Keratinocyte (primary cell): ENCODE measurements at regions not wholly inside any gene's neighbourhood (a gene's known extent, or its start where the extent isn't known, plus 50 kb on each side); places are given as distances from the start of the nearest gene placed in this dataset.

Experiments used
- EZH2 ChIP-seq: IDR thresholded peaks from one replicate; pipeline ENCODE4 v1.6.1; 2012; ENCODE audit warnings: inconsistent platforms, mild to moderate bottlenecking, low read length, moderate library complexity
- TF ChIP-seq, protein P1 (sequence below), 3 experiments: IDR thresholded peaks in 1 of 3; conservative IDR thresholded peaks in 1 of 3; optimal IDR thresholded peaks in 1 of 3; 2 replicates in 2 of 3; 3 replicates in 1 of 3; pipeline versions ENCODE3 to v1.5.1; 2011; ENCODE audit warnings: low read length in 3 of 3, mild to moderate bottlenecking in 3 of 3, moderate library complexity in 2 of 3, control low read depth in 1 of 3, inconsistent platforms in 1 of 3; ENCODE audit not compliant: insufficient read depth in 2 of 3; ENCODE audit errors: extremely low read depth in 1 of 3

DNA sequence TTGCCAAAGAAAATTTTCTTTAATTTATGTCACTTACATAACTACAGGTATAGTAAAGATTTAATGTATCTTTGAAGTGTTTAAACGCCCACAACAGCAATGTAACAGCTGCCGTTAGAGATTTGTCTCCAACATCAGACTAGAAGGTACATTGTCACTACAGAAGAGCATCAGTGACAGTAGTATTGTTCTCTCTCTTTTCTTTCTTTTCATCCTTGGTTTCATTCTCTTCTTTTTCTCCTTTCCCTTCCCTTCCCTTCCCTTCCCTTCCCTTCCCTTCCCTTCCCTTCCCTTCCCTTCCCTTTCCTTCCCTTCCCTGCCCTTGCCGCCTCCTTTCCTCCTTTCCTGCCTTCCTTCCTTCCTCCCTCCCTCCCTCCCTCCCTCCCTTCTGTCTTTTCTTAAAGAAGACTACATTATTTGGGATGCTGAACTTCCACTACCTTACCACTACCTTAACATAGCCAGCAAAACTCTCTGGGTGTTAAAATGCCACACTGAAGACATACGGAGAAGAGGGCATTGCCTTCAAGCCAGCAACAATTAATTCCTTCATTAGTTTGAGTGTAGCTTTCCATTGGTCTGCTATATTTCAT is 663.9 kb downstream of the DOK5 start:
- TF ChIP-seq, protein P1, sequence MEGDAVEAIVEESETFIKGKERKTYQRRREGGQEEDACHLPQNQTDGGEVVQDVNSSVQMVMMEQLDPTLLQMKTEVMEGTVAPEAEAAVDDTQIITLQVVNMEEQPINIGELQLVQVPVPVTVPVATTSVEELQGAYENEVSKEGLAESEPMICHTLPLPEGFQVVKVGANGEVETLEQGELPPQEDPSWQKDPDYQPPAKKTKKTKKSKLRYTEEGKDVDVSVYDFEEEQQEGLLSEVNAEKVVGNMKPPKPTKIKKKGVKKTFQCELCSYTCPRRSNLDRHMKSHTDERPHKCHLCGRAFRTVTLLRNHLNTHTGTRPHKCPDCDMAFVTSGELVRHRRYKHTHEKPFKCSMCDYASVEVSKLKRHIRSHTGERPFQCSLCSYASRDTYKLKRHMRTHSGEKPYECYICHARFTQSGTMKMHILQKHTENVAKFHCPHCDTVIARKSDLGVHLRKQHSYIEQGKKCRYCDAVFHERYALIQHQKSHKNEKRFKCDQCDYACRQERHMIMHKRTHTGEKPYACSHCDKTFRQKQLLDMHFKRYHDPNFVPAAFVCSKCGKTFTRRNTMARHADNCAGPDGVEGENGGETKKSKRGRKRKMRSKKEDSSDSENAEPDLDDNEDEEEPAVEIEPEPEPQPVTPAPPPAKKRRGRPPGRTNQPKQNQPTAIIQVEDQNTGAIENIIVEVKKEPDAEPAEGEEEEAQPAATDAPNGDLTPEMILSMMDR (optimal IDR thresholded peaks at IDR 0.05 in 1 of 3, IDR thresholded peaks at IDR 0.05 in 1 of 3, conservative IDR thresholded peaks at IDR 0.05 in 1 of 3; ENCODE audit: extremely low read depth in 1 of 3, insufficient read depth in 2 of 3, low read length in 3 of 3) = no peak
- no peak for TF ChIP-seq EZH2
